AG04450 (cell line): ENCODE measurements at regions not wholly inside any gene's neighbourhood (a gene's known extent, or its start where the extent isn't known, plus 50 kb on each side); places are given as distances from the start of the nearest gene placed in this dataset.

Experiments used
- CTCF ChIA-PET: fragments of 300-600, 350-600 bp; formaldehyde crosslinking; extraction: SDS; loops from one replicate; lab custom pipeline; 2022; ENCODE audit warnings: antibody characterized with exemption, inconsistent platforms; lab: Charles Lee
- POLR2A ChIA-PET: fragments of 350-600 bp; formaldehyde crosslinking; extraction: SDS; loops from one replicate; lab custom pipeline; 2021; ENCODE audit warnings: antibody characterized with exemption, inconsistent platforms; lab: Yijun Ruan, JAX
- DNase-seq: peaks from one replicate; pipeline ENCODE4 v3.0.0-alpha.2; 2011; ENCODE audit warnings: low read depth, low spot score
- H3K27ac ChIP-seq: one replicate; pipeline ENCODE4 v1.5.1; 2012; ENCODE audit warnings: low read depth, low read length, control low read depth
- H3K27me3 ChIP-seq: one replicate; pipeline ENCODE4 v1.6.0; 2012; ENCODE audit warnings: low read length; ENCODE audit not compliant: control insufficient read depth, insufficient read depth
- H3K4me3 ChIP-seq: 2 replicates; pipeline ENCODE4 v1.5.1; 2011; ENCODE audit warnings: mild to moderate bottlenecking, low read depth, low read length, control low read depth
- H3K9me3 ChIP-seq: 2 replicates; pipeline ENCODE4 v1.5.1; 2012; ENCODE audit warnings: low read length; ENCODE audit not compliant: control insufficient read depth, insufficient read depth
- TF ChIP-seq, protein P1 (sequence below): IDR thresholded peaks from 2 replicates; pipeline ENCODE4 v1.5.1; 2011; ENCODE audit warnings: low read depth, low read length, control low read depth, inconsistent platforms

DNA sequence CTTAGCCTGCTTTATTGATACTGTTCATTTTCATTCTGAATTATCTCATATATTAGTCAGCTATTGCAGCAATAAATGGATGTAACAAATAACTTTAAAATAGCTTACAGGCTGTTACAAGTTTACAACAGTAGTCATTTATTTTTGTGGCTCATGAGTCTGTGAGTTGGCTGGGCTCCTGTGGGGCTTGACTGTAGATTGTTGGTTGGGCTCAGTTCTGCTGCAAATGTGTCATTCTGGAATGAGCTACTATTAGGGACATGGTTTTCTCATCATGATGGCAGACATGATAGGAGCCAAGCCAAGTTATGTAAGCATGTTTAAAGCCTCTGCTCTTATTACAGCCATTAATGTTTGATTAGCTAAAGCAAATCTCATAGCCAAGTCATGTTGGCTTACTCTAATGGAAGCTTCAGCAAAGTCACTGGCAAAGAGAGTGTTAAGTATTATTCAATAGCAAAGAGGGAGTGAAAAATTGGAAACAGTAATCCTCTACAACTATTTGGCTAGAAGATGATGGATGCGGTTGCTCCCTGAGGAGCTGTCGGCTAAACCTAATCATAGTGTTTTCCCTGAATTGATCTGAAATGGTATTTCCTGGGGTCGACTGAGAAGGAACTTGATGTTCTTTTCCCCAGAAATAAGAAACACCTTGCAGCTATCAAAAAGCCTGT lies 391.3 kb downstream of the TDRD3 start:
- H3K27me3 ChIP-seq: no peaks in the 10 kb centered on the region
- POLR2A ChIA-PET: no interaction called here
- no peak overlapping the region for H3K27ac ChIP-seq
- DNase-seq: no peak
- no peaks in the 10 kb centered on the region for H3K9me3 ChIP-seq
- H3K4me3 ChIP-seq: no peak overlapping the region
- TF ChIP-seq, protein P1, sequence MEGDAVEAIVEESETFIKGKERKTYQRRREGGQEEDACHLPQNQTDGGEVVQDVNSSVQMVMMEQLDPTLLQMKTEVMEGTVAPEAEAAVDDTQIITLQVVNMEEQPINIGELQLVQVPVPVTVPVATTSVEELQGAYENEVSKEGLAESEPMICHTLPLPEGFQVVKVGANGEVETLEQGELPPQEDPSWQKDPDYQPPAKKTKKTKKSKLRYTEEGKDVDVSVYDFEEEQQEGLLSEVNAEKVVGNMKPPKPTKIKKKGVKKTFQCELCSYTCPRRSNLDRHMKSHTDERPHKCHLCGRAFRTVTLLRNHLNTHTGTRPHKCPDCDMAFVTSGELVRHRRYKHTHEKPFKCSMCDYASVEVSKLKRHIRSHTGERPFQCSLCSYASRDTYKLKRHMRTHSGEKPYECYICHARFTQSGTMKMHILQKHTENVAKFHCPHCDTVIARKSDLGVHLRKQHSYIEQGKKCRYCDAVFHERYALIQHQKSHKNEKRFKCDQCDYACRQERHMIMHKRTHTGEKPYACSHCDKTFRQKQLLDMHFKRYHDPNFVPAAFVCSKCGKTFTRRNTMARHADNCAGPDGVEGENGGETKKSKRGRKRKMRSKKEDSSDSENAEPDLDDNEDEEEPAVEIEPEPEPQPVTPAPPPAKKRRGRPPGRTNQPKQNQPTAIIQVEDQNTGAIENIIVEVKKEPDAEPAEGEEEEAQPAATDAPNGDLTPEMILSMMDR: no peak
- CTCF ChIA-PET: no interaction called here

DNA sequence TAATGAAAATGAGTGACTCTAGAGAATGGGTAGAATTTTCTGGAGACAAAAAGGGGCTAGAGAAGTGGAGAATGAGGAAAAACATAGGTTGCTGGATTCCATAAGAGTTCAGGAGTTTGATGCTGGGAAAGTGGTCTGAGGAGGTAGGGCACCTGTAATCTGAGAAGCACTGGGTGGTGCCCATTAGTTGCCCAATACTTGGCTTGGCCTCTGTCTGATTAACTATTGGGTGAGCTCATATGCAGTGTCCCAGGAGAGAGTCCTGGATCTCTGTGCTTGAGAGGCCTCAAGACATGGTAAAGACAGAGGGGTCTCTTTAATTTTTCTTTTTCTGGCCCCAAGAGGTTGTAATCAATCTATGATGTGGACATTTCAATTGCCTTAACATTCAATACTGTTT lies 390.1 kb downstream of the TDRD3 start:
- TF ChIP-seq, protein P1: no peak
- POLR2A ChIA-PET: no interaction called here
- Histone ChIP-seq H3K27ac (no peak overlapping the region), H3K27me3 (no peaks in the 10 kb centered on the region), H3K4me3 (no peak overlapping the region), H3K9me3 (no peaks in the 10 kb centered on the region)
- CTCF ChIA-PET: no interaction called here
- no peak for DNase-seq

DNA sequence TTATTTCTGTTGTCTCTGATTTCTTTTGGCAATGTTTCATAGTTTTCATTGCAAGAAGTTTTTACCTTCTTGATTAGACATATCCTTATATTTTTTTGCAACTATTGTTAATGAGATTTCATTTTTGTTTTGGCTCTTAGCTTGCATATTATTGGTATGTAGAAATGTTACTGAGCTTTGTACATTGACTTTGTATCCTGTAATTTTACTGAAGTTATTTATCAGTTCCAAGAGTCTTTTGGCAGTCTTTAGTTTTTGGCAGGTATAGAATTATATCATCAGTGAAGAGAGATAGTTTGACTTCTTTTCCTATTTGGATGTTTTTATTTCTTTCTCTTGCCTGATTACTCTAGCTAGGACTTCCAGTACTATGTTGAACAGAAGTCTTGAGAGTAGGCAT lies 375.7 kb downstream of the TDRD3 start:
- H3K4me3 ChIP-seq: no peak overlapping the region
- H3K27ac ChIP-seq: no peak overlapping the region
- H3K27me3 ChIP-seq: no peaks in the 10 kb centered on the region
- DNase-seq: no peak
- CTCF ChIA-PET: no interaction called here
- TF ChIP-seq, protein P1: no peak
- POLR2A ChIA-PET: no interaction called here
- peaks cover 3% of the 10 kb centered on the region; the same call in 1 of the 2 replicates for H3K9me3 ChIP-seq

DNA sequence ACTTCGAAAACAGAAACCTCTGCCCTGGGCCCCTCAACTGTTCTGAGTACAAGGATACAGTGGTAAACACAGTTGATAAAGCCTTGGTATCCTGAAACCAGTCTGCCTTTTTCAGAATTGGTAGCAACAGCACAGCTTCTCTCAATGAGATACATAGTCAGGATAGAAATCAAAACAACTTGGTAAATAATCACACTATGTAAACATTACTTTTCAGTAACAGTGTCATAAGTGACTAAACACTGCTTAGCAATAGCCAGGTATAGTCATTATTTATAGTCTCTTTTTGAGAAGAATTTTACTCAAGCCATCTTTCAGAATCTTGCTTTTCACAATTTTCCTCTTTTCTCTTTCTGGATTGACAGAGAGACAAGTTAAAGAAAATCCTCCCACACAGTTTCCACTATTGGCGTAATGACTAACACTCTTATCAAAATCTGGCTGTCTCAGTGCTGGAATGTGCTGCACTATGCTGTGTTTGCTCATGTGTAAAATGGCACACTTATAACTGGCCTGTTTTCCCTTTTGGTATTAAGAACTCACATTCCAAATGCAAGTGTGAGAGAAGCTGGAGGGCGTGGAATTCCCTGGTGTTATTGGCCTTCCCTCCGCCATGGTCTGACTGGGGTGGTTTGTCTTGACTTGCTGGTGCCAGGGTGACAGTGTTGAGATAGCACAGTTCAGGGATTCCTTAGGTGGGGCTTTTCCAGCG lies 368.8 kb downstream of the TDRD3 start:
- POLR2A ChIA-PET: no interaction called here

DNA sequence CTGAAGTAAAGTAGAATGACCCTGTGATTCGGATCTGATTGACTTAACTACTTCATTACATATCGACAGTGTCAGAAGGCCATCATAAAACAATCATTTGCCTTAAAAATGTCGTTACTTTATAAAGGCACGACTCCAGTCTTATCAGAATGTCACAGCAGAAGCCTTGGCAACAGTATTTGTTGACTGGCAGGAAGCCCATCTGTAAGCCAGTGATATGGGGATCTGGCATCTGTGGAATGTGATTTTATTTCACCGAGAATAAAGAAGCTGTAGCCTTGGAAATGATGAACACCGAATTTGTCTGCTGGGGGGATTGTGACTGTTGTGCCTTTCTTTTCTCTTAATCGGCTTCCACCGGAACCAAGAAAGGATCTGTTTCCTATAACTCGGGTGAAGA lies 362.5 kb downstream of the TDRD3 start:
- H3K27ac ChIP-seq: no peak overlapping the region
- POLR2A ChIA-PET: no interaction called here
- peaks cover under 1% of the 10 kb centered on the region; the same call in 1 of the 2 replicates for H3K9me3 ChIP-seq
- CTCF ChIA-PET: no interaction called here
- DNase-seq: no peak
- TF ChIP-seq, protein P1: no peak
- H3K4me3 ChIP-seq: no peak overlapping the region
- H3K27me3 ChIP-seq: no peaks in the 10 kb centered on the region

More for the DNA sequence above, 368.8 kb downstream of the TDRD3 start:
- no peak overlapping the region for H3K27ac ChIP-seq
- TF ChIP-seq, protein P1: no peak
- no peak for DNase-seq
- H3K27me3 ChIP-seq: no peaks in the 10 kb centered on the region
- H3K9me3 ChIP-seq: peaks cover 2% of the 10 kb centered on the region
- CTCF ChIA-PET: no interaction called here
- no peak overlapping the region for H3K4me3 ChIP-seq
